CD4-positive, alpha-beta T cell treated with Interleukin-6 at 100 ng/mL for 8 hours (primary cell): ENCODE measurements at regions not wholly inside any gene's neighbourhood (a gene's known extent, or its start where the extent isn't known, plus 50 kb on each side); places are given as distances from the start of the nearest gene placed in this dataset.
A peak's percentile ranks its signal among the peaks of the same experiment; 100 is the strongest.
"Not testable (repeated sequence)": the region's sequence is repeated elsewhere in the genome, so short reads cannot be mapped to it uniquely, and the experiment has no call there.

Experiments used
- DNase-seq: peaks from one replicate; pipeline ENCODE4 v3.0.0-alpha.2; 2020; ENCODE audit warnings: mixed read lengths, low spot score

GRCh38 chr14:25436288-25436875 is 386.4 kb upstream of the STXBP6 start:
- no peak for DNase-seq

DNA sequence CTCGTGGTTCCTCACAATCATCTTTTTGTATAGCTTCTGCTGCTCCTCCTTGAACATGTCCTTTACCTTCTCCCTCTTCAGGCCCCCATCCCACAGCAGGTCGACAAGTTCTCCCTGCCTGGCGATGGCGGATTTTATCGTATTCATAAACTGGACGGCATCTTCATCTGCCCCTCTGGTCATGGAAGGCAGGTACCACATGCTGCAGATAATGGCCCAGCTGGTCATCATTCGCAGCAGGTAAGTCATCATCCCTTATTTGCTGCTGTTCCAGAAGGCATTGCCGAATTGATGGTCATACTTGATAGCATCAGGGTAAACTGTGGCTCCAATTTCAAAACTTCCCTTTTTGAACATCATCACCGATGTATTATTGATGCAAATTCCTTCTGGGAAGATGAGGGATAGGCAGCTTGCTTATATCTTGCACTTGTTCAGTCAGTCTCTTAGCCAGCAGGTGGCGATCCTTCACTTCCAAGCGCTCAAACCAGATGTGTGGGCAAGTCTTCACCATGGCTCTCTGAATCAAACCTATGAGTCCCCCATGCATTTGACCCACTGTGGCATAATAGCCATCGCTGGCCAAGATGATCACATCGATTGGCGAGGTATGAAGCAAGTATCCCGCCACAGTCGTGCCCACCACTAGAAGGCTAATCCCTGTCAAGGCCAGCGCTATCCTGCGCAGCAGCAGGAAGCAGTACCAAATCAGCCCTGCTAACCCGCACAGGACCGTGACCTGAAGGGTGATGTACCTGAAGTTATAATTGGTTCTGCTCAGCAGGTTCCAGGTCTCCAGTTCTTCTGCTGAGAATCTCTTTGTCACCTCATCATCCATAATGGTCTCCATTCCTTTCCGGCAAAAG is 381.5 kb upstream of the STXBP6 start:
- DNase-seq: no peak

DNA sequence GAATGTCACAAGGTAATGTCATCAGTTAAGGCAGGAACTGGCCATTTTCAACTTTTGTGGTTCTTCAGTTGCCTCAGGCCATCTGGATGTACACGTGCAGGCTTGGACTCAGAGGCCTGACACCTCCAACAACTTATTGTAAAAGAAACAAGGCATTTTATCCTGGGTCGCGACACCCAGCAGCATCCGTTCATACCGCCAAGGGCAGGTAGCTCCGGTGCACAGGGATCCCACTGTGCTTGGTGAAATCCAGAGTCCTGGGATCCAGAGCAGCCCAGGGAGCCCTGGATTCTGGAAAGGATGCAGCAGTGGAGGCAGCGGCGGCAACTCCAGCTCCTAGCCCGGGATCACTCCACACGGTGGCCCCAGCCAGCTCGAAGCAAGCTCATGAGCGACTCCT is 380.9 kb upstream of the STXBP6 start:
- no peak for DNase-seq

- DNase-seq: no peak
Measured at GRCh38 chr14:25412998-25413397, 363.1 kb upstream of the STXBP6 start.

- DNase-seq: no peak
Measured at GRCh38 chr14:25411781-25412757, 362.1 kb upstream of the STXBP6 start.

DNA sequence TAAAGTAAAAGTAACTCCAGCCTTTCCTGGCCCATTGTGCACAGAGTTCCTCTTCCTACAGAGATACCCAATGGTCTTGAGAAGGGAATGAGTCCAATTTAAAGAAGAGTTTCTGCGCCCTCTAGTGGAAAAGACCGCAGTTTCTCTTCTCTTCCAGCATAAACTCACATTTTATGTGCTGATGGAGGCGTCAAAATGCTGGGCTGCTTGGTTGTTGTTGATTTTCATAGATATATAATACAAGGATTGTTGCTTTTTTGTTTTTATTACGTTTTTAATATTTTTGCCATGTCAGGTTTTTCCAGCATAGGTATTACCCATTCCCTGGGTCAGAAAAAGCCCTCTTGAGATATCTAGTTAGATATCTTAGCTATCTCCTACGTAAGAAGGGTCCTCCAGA is 356.9 kb upstream of the STXBP6 start:
- no peak for DNase-seq

GRCh38 chr14:25400607-25401206 is 350.8 kb upstream of the STXBP6 start:
- peak; percentile 2 for DNase-seq

GRCh38 chr14:25396128-25396527 is 346.2 kb upstream of the STXBP6 start:
- no peak for DNase-seq

GRCh38 chr14:25394791-25395391 is 344.9 kb upstream of the STXBP6 start:
- DNase-seq: no peak

GRCh38 chr14:25394356-25394755 is 344.4 kb upstream of the STXBP6 start:
- DNase-seq: no peak

GRCh38 chr14:25389948-25390347 is 340.0 kb upstream of the STXBP6 start:
- DNase-seq: no peak

DNA sequence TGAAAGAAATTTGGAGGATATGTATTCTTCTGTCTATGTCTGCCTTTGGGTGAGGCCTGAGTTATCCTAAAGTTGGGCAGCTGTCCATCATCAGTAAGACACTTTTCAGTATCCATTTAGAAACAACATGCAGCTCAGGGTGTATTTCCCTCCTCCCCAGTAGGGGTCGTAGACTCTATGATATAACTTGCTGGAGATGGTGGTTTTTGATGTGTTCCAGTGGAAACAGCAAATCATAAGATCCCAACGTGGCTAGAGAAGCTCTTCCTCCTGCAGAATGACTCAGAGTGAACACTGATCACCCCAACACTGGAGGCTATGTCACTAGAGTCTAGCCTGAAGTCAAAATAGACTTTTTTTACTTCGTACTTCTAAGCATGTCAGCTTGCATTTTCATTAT is 331.6 kb upstream of the STXBP6 start:
- no peak for DNase-seq

DNA sequence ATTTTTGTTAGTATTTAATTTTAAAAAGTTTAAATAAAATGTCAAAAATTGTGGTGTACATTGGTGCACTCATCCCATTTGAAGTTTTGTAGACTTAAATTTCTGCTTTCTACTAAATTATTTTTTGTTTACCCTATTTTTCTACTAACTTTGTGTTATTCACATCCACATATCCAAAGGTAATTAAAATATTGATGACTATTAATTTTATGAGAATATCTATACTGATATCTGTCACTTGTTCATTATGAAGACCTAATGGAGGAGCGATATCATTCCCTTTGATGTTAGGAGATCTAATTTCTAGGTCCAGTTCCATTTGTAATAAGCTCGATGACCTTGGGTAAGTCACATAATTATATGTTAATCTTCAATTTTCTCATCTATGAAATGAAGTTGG is 325.7 kb upstream of the STXBP6 start:
- DNase-seq: no peak

DNA sequence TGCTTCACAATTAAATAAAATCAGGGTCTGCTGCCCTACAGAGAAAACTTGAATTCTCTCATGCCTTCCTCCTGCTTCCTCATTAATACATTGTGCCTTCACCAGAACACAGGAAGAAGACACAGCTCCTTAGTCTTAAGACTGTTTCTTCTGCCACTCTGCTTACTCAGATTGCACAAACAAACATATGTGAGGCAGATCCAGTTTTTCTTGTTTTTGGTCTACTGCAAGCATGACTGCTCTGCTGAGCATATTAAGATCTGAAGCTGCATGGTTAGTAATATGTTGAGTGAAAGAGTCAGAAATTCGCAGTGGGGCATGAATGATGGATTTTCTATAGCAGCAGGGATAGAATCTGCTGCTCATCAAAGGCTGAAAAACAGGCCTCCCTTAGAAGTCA is 321.1 kb upstream of the STXBP6 start:
- DNase-seq: no peak

GRCh38 chr14:25370057-25370456 is 320.1 kb upstream of the STXBP6 start:
- not testable (repeated sequence) for DNase-seq

DNA sequence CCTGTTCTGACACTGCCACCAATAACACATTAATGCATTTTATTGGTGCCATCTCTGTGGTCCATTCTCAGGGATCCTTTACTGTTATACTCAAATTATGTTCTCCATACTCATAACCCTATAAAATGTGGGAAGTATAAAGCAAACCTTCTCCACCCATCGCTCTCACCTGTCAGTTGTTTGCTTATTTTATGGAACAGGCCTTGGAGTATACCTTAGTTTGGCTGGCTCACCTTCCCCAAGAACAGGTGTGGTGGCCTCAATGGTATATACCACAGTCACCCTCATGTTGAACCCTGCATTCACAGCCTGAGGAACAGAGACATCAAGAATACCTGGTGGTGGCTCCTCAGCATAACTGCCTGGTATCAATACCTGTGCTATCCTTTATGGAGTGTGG is 308.4 kb upstream of the STXBP6 start:
- DNase-seq: no peak

DNA sequence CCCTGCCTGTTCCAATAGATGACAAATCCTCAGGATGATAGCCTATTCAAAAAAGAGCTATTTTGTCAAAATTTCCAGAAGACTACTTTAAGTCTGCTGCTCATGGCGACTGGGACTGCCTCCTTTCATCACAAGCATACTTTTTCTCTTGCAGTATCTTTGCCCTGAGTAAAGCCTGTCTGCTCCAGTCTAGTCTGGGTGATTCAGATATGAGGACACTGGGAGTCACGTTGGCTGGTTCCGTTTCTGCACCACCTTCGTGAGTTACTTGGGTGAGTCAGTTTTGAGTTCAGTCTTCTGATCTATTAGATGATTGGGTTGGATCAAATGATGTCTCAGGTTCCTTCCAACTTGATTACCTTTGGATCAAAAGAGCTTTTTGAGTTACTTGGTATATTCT is 301.3 kb upstream of the STXBP6 start:
- no peak for DNase-seq

DNA sequence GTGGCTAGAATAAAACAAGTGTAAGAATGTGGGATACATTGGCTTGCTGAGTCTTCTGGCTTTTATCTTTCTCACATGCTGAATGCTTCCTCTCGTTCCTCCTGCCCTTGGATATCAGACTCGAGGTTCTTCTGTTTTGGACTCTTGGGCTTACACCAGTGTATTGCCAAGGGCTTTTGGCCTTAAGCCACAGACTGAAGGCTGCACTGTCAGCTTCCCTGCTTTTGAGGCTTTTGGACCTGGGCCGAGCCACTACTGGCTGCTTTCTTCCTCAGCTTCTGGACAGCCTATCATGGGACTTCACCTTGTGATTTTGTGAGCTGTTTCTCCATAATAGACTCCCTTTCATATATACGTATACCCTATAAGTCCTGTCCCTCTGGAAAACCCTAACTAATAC is 300.9 kb upstream of the STXBP6 start:
- DNase-seq: no peak

GRCh38 chr14:25350021-25350420 is 300.1 kb upstream of the STXBP6 start:
- no peak for DNase-seq

DNA sequence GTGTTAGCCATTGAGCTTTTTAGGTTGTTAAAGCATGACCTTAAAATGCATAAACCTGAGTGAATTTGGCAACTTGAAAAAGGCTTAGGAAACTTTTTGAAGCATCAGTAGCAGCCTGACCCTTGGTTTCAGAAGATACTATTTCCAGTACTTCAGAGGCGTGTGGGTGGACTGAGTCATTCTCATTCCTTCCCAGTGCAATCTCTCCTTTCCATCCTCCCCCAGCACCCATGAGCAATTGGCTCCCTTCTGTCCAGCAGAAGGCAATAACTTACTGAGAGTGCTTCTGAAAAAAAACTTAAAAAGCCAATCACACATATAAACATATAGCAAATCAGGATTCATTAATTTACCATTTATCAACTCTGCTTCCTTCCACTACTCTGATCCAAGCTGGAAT is 299.3 kb upstream of the STXBP6 start:
- no peak for DNase-seq

GRCh38 chr14:25340882-25341281 is 290.9 kb upstream of the STXBP6 start:
- no peak for DNase-seq

DNA sequence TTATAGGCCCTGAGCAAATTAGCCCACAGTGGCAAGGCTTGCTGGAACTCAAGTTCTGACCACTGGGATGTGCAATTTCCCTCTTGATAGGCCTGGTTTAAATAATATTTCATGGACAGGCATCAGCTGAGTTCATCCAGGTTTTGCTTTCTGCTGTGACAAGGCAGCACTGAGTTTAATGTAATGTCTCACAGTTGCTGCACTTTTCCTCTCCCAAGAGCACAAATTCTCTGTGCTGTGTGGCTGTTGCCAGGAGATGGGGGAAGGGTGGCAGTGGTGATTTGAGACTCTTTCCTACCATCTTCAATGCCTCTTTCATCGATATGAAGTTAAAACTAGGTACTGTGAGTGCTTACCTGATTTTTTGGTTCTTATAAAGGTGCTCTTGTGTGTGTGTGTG is 272.8 kb upstream of the STXBP6 start:
- DNase-seq: no peak
